Body of pancreas (tissue), 4 donors: ENCODE measurements at regions not wholly inside any gene's neighbourhood (a gene's known extent, or its start where the extent isn't known, plus 50 kb on each side); places are given as distances from the start of the nearest gene placed in this dataset.
A peak's percentile ranks its signal among the peaks of the same experiment; 100 is the strongest.

ENCODE experiments used
- ATAC-seq: fragments of 150-250 bp; one replicate; pipeline ENCODE4 v1.9.1; 2016
- DNase-seq, 4 donors: peaks; one replicate each; pipeline ENCODE4 v3.0.0-alpha.2; 2019
- H3K27ac ChIP-seq, 4 donors: fragments of 200-600 bp; sonication (generic); 1 replicate in 3 of 4; 2 replicates in 1 of 4; pipeline versions ENCODE4 v1.5.1 to v1.6.1; 2016 to 2019; ENCODE audit warnings: mild to moderate bottlenecking in 1 of 4, mixed read lengths in 1 of 4, moderate library complexity in 1 of 4
- H3K27me3 ChIP-seq, 2 donors: fragments of 200-600 bp; sonication (generic); one replicate each; pipeline ENCODE4 v1.6.0; 2016; ENCODE audit warnings: mild to moderate bottlenecking in 1 of 2
- H3K36me3 ChIP-seq, 2 donors: fragments of 200-600 bp; sonication (generic); replicated peaks in 1 of 2; 2 replicates each; pipeline ENCODE4 v1.5.1; 2016; ENCODE audit warnings: low read depth in 2 of 2; ENCODE audit not compliant: insufficient read depth in 1 of 2
- H3K4me1 ChIP-seq: fragments of 200-600 bp; sonication (generic); one replicate; pipeline ENCODE4 v1.6.0; 2016
- H3K4me3 ChIP-seq, 2 donors: fragments of 200-600 bp; sonication (generic); 1 replicate in 1 of 2; 2 replicates in 1 of 2; pipeline ENCODE4 v1.5.1; 2016 to 2019
- H3K9me3 ChIP-seq, 3 donors: fragments of 200-600 bp; sonication (generic); 1 replicate in 2 of 3; 2 replicates in 1 of 3; pipeline ENCODE4 v1.5.1; 2016
- POLR2A ChIP-seq, 3 donors: fragments of 450-650 bp; IDR thresholded peaks; one replicate each; pipeline ENCODE4 v1.6.1; 2016; ENCODE audit warnings: antibody characterized with exemption in 3 of 3, mild to moderate bottlenecking in 2 of 3
- WGBS, 2 donors: methylation state at CpG; one replicate each; pipeline ENCODE4 v1.1.5; 2017; 5-methylcytosine and 5-hydroxymethylcytosine counted together
- intact Hi-C: fragments of 100-400 bp; cut with DNase I; formaldehyde crosslinking; loops from one replicate; pipeline ENCODE4 v1.15.1; 2023
- TF ChIP-seq, protein P1 (sequence below), 7 experiments: fragments of 450-650 bp in 4 of 7; fragments of 200-600 bp in 3 of 7; sonication (generic) in 3 of 7; IDR thresholded peaks; one replicate each; pipeline ENCODE4 v1.5.1; 2016 to 2019; ENCODE audit warnings: antibody characterized with exemption in 7 of 7

DNA sequence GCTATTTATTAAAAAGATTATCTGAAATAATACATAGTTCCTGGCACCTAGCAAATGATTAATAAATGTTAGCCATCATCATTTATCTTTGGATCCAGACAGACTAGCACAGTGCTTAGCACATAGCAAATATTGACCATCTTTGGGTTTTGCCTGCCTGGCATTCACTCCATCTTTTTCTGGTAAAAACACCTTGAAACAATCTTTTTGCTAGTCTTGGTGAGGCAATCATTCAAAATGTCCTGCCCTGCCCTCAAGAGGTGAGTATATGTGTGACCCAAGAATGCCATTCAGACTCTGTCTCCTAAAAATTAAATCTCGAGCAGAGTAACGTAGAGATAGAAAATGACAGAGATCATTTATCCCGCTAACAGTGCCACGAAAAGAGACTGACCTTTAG is 78.3 kb upstream of the ZNF280D start:
- 40% methylated on average over 4 of the region's 4 CpGs for WGBS, 2 donors
- intact Hi-C loops: no loop called here
- ATAC-seq (peak; percentile 71), DNase-seq (peak in 1 of 4 donors; percentile 17)
- no peaks in the 10 kb centered on the region for H3K36me3 ChIP-seq
- no peaks in the 10 kb centered on the region for H3K27me3 ChIP-seq
- TF ChIP-seq, protein P1, sequence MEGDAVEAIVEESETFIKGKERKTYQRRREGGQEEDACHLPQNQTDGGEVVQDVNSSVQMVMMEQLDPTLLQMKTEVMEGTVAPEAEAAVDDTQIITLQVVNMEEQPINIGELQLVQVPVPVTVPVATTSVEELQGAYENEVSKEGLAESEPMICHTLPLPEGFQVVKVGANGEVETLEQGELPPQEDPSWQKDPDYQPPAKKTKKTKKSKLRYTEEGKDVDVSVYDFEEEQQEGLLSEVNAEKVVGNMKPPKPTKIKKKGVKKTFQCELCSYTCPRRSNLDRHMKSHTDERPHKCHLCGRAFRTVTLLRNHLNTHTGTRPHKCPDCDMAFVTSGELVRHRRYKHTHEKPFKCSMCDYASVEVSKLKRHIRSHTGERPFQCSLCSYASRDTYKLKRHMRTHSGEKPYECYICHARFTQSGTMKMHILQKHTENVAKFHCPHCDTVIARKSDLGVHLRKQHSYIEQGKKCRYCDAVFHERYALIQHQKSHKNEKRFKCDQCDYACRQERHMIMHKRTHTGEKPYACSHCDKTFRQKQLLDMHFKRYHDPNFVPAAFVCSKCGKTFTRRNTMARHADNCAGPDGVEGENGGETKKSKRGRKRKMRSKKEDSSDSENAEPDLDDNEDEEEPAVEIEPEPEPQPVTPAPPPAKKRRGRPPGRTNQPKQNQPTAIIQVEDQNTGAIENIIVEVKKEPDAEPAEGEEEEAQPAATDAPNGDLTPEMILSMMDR (IDR thresholded peaks at IDR 0.05): peak in 3 of 7 experiments; percentile 15 to 21 (median 17)
- TF ChIP-seq POLR2A (IDR thresholded peaks at IDR 0.05): no peak
- peaks cover 14% of the 10 kb centered on the region for H3K4me1 ChIP-seq
- H3K4me3 ChIP-seq: no peak overlapping the region
- H3K9me3 ChIP-seq: peaks cover 0 to 9% (median 0%) of the 10 kb centered on the region in 3 donors
- H3K27ac ChIP-seq: peak overlapping the region in 2 of 4 donors; percentile 32 to 37

DNA sequence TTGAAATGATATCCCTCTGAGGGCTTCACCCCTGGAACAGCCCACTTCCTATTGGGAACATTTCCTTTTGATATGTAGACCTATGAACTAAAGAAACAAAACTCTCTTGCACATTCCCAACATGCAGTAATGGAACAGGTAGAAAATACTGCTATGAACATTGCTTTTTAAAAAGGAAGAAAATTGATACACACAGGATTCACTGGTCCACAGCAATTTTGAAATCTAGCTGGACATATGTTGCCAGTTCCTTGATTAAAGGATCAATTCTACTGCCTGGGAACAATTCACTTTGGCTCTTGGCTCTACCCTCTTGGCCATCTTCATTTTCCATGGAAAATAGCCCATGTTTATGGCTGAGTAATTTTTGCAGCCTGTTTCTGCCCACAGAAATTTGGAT is 74.9 kb upstream of the ZNF280D start:
- no peaks in the 10 kb centered on the region for H3K36me3 ChIP-seq
- no peaks in the 10 kb centered on the region for H3K27me3 ChIP-seq
- peaks cover 0 to 9% (median 0%) of the 10 kb centered on the region in 3 donors for H3K9me3 ChIP-seq
- no peak for DNase-seq
- no peak for TF ChIP-seq POLR2A (IDR thresholded peaks at IDR 0.05)
- TF ChIP-seq, protein P1 (IDR thresholded peaks at IDR 0.05): no peak
- H3K27ac ChIP-seq: no peak overlapping the region
- no peak overlapping the region for H3K4me3 ChIP-seq
- peaks cover 14% of the 10 kb centered on the region for H3K4me1 ChIP-seq
- no peak for ATAC-seq
- intact Hi-C loops: no loop called here

DNA sequence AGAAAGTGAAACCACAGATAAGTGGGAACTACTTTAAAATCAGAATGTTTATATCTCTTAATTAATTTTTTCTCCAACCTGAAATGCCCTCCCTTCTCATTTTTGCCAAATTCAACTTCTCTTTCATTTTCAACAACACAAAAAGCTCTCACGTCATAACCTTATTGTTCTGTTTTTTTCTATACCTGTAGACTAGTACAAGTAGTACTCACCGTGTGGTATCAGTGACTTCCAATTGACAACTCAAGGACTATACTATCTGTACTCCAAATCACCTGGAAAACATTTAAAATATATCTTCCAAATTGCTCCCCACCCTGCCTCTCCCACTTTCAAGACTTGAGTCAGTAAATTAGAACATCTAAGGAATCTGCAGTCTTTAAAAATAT is 72.8 kb upstream of the ZNF280D start:
- H3K36me3 ChIP-seq: no peaks in the 10 kb centered on the region
- H3K9me3 ChIP-seq: peaks cover 0 to 9% (median 0%) of the 10 kb centered on the region in 3 donors
- DNase-seq (no peak), ATAC-seq (no peak)
- TF ChIP-seq POLR2A (IDR thresholded peaks at IDR 0.05): no peak
- TF ChIP-seq, protein P1 (IDR thresholded peaks at IDR 0.05): no peak
- intact Hi-C loops: no loop called here
- H3K27me3 ChIP-seq: no peaks in the 10 kb centered on the region
- H3K4me1 ChIP-seq: peaks cover 1% of the 10 kb centered on the region
- H3K27ac ChIP-seq: no peak overlapping the region
- WGBS, 2 donors: 83 to 91% methylated on average over 2 of the region's 2 CpGs
- H3K4me3 ChIP-seq: no peak overlapping the region

DNA sequence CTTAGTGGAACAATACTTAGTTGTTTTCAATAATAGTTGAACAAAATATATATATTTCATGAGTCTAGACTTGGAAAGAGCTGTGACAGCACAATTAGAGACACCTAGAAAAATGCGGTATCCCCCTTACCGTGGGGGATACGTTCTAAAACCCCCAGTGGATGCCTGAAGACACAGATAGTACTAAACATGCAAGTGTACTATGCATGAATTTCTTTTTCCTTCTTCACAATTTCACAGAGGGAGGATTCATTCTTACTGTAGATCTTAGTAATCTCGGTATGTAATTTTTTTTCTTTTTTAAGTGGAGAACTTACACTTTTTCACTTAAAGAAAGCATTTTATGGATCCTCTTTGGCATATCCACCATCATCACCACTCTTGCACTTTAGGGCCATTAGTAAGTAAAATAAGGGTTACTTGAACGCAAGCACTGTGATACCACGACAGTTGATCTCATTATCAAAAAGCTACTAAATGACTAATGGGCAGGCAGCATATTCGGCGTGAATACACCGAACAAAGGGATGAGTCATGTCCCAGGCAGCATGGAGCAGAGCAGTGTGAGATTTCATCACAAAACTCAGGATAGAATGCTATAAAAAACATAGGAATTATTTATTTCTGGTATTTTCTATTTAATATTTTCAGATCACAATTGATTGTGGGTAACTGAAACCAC is 72.3 kb upstream of the ZNF280D start:
- ATAC-seq (no peak), DNase-seq (no peak)
- H3K27me3 ChIP-seq: no peaks in the 10 kb centered on the region
- no peak for TF ChIP-seq POLR2A (IDR thresholded peaks at IDR 0.05)
- TF ChIP-seq, protein P1 (IDR thresholded peaks at IDR 0.05): no peak
- peaks cover 0 to 9% (median 0%) of the 10 kb centered on the region in 3 donors for H3K9me3 ChIP-seq
- no peaks in the 10 kb centered on the region for H3K4me1 ChIP-seq
- intact Hi-C loops: no loop called here
- H3K27ac ChIP-seq: no peak overlapping the region
- WGBS, 2 donors: 82 to 84% methylated on average over 9 of the region's 9 CpGs
- H3K4me3 ChIP-seq: no peak overlapping the region
- H3K36me3 ChIP-seq: no peaks in the 10 kb centered on the region

DNA sequence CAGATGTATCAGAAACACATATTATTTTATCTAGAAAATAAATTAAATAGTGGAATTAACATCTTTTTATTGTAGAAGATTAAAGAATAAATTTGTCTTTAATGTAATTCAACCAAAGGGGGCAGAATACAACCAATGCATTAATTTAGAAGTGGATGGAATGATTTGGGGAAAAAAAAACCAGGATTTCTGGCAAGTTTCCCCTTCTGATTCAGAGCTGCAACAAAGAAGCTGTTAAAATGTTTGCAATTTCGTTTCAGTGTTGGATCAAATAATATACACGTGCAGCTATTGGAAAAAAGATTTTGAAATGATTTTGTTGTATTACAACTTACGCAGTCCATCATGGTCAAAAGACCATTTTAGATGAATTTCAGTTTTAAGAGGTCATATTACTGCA is 71.6 kb upstream of the ZNF280D start:
- TF ChIP-seq POLR2A (IDR thresholded peaks at IDR 0.05): no peak
- TF ChIP-seq, protein P1 (IDR thresholded peaks at IDR 0.05): no peak
- Histone ChIP-seq H3K4me3 (no peak overlapping the region), H3K9me3 (peaks cover 0 to 9% (median 0%) of the 10 kb centered on the region in 3 donors), H3K36me3 (no peaks in the 10 kb centered on the region), H3K27ac (no peak overlapping the region), H3K4me1 (no peaks in the 10 kb centered on the region), H3K27me3 (no peaks in the 10 kb centered on the region)
- 72 to 73% methylated on average over 3 of the region's 3 CpGs for WGBS, 2 donors
- DNase-seq (no peak), ATAC-seq (no peak)
- intact Hi-C loops: no loop called here
